H1 (cell line): ENCODE measurements at regions not wholly inside any gene's neighbourhood (a gene's known extent, or its start where the extent isn't known, plus 50 kb on each side); places are given as distances from the start of the nearest gene placed in this dataset.

ENCODE experiments used
- CTCF ChIA-PET: fragments of 300-600 bp; sonication (Branson Sonifier 250); formaldehyde crosslinking; loops from one replicate; lab custom pipeline; 2021; ENCODE audit not compliant: partially characterized antibody; lab: Charles Lee
- POLR2A ChIA-PET: fragments of 300-600 bp; sonication (Branson Sonifier 250); formaldehyde crosslinking; loops from one replicate; lab custom pipeline; 2021; ENCODE audit warnings: inconsistent platforms; ENCODE audit not compliant: partially characterized antibody; lab: Charles Lee
- DNase-seq, 2 experiments: peaks; one replicate each; pipeline versions ENCODE4 v3.0.0 to v3.0.0-alpha.2; 2010 to 2022; ENCODE audit warnings: low spot score in 2 of 2, low read depth in 1 of 2, mixed read lengths in 1 of 2
- FAIRE-seq: peaks from 2 replicates; lab custom pipeline; 2011; peaks lifted over from hg19 to GRCh38; lab: Jason Lieb, UNC
- H2AFZ ChIP-seq: 2 replicates; pipeline ENCODE4 v1.8.1; 2012; ENCODE audit warnings: low read length, inconsistent platforms
- H2AK5ac ChIP-seq: 2 replicates; pipeline ENCODE4 v1.6.1; 2013; ENCODE audit warnings: low read depth, low read length
- H2BK120ac ChIP-seq: replicated peaks from 2 replicates; pipeline ENCODE3; 2013; ENCODE audit warnings: low read depth, low read length, inconsistent platforms
- H2BK12ac ChIP-seq: 2 replicates; pipeline ENCODE4 v1.6.1; 2013; ENCODE audit warnings: low read depth, low read length
- H2BK15ac ChIP-seq: 2 replicates; pipeline ENCODE4 v1.6.1; 2013; ENCODE audit warnings: low read length
- H2BK20ac ChIP-seq: 2 replicates; pipeline ENCODE4 v1.6.1; 2013; ENCODE audit warnings: low read length
- H2BK5ac ChIP-seq: 2 replicates; pipeline ENCODE4 v1.6.1; 2013; ENCODE audit warnings: low read depth, low read length
- H3K14ac ChIP-seq: 2 replicates; pipeline ENCODE4 v1.6.1; 2013; ENCODE audit warnings: inconsistent platforms; ENCODE audit not compliant: insufficient read length
- H3K18ac ChIP-seq: 2 replicates; pipeline ENCODE4 v1.6.1; 2013; ENCODE audit warnings: low read length; ENCODE audit errors: extremely low read depth
- H3K23ac ChIP-seq: 2 replicates; pipeline ENCODE4 v1.6.1; 2013; ENCODE audit warnings: inconsistent platforms; ENCODE audit not compliant: insufficient read length
- H3K23me2 ChIP-seq: 2 replicates; pipeline ENCODE4 v1.6.1; 2013; ENCODE audit warnings: low read depth, low read length
- H3K27ac ChIP-seq: 2 replicates; pipeline ENCODE4 v1.6.1; 2011; ENCODE audit warnings: low read depth, low read length, inconsistent platforms
- H3K27me3 ChIP-seq, 4 experiments: replicated peaks in 1 of 4; 1 replicate in 1 of 4; 2 replicates in 3 of 4; pipeline versions ENCODE4 v1.6.1 to v1.8.1; 2011 to 2013; ENCODE audit warnings: low read length in 3 of 4, mild to moderate bottlenecking in 3 of 4, inconsistent platforms in 2 of 4, mixed read lengths in 2 of 4, moderate library complexity in 1 of 4; ENCODE audit not compliant: control insufficient read depth in 3 of 4, insufficient read depth in 3 of 4; ENCODE audit errors: extremely low read depth in 1 of 4
- H3K36me3 ChIP-seq, 4 experiments: 2 replicates each; pipeline versions ENCODE4 v1.6.1 to v1.8.1; 2011 to 2013; ENCODE audit warnings: mild to moderate bottlenecking in 4 of 4, low read length in 3 of 4, moderate library complexity in 2 of 4, control low read depth in 1 of 4, inconsistent platforms in 1 of 4; ENCODE audit not compliant: insufficient read depth in 4 of 4, control insufficient read depth in 2 of 4
- H3K4ac ChIP-seq: replicated peaks from 2 replicates; pipeline ENCODE3; 2013; ENCODE audit warnings: low read length, low read depth, mixed read lengths, inconsistent platforms; ENCODE audit not compliant: insufficient read length
- H3K4me1 ChIP-seq, 4 experiments: replicated peaks in 1 of 4; 1 replicate in 1 of 4; 2 replicates in 3 of 4; pipeline versions ENCODE4 v1.6.1 to v1.8.1; 2011 to 2013; ENCODE audit warnings: low read length in 3 of 4, inconsistent platforms in 2 of 4, mixed read lengths in 1 of 4; ENCODE audit not compliant: insufficient read depth in 4 of 4, control insufficient read depth in 3 of 4
- H3K4me2 ChIP-seq, 2 experiments: 2 replicates each; pipeline versions ENCODE4 v1.6.1 to v1.8.1; 2011 to 2013; ENCODE audit warnings: low read depth in 2 of 2, low read length in 2 of 2, control low read depth in 1 of 2, inconsistent platforms in 1 of 2, mild to moderate bottlenecking in 1 of 2; ENCODE audit not compliant: insufficient read depth in 1 of 2
- H3K4me3 ChIP-seq, 4 experiments: fragments of 200-600, 300-600 bp in 1 of 4; sonication (generic), shearing (Covaris generic), sonication (Bioruptor Twin) in 1 of 4; 2 replicates each; pipeline versions ENCODE4 v1.5.1 to v1.8.1; 2011 to 2016; ENCODE audit warnings: low read length in 4 of 4, low read depth in 3 of 4, control low read depth in 2 of 4, inconsistent platforms in 2 of 4, mild to moderate bottlenecking in 2 of 4, mixed read lengths in 1 of 4, moderate library complexity in 1 of 4; ENCODE audit not compliant: insufficient read depth in 2 of 4; ENCODE audit errors: extremely low read depth in 1 of 4
- H3K56ac ChIP-seq: replicated peaks from 2 replicates; pipeline ENCODE3; 2013; ENCODE audit warnings: low read depth, mild to moderate bottlenecking, mixed read lengths, low read length, inconsistent platforms; ENCODE audit not compliant: insufficient read length
- H3K79me1 ChIP-seq: 2 replicates; pipeline ENCODE4 v1.6.1; 2013; ENCODE audit warnings: low read depth, low read length, control low read depth
- H3K79me2 ChIP-seq, 2 experiments: 2 replicates each; pipeline versions ENCODE4 v1.6.1 to v1.8.1; 2012 to 2013; ENCODE audit warnings: low read length in 2 of 2, mild to moderate bottlenecking in 2 of 2, inconsistent platforms in 1 of 2; ENCODE audit not compliant: insufficient read depth in 2 of 2, control insufficient read depth in 1 of 2
- H3K9ac ChIP-seq, 4 experiments: replicated peaks in 1 of 4; 1 replicate in 1 of 4; 2 replicates in 3 of 4; pipeline versions ENCODE4 v1.6.1 to v1.8.1; 2011 to 2013; ENCODE audit warnings: low read depth in 3 of 4, low read length in 3 of 4, control low read depth in 2 of 4, mild to moderate bottlenecking in 2 of 4, moderate library complexity in 2 of 4, inconsistent platforms in 1 of 4; ENCODE audit errors: extremely low read depth in 1 of 4
- H3K9me3 ChIP-seq, 2 experiments: 2 replicates each; pipeline versions ENCODE4 v1.6.1 to v1.8.1; 2012 to 2013; ENCODE audit warnings: mild to moderate bottlenecking in 2 of 2, moderate library complexity in 2 of 2, control low read depth in 1 of 2, inconsistent platforms in 1 of 2, low read depth in 1 of 2, low read length in 1 of 2, mixed read lengths in 1 of 2; ENCODE audit not compliant: insufficient read depth in 2 of 2
- H4K20me1 ChIP-seq, 2 experiments: replicated peaks in 1 of 2; 2 replicates each; pipeline versions ENCODE3 to v1.8.1; 2011 to 2013; ENCODE audit warnings: inconsistent platforms in 2 of 2, low read length in 2 of 2, mild to moderate bottlenecking in 1 of 2; ENCODE audit not compliant: insufficient read depth in 2 of 2, control insufficient read depth in 1 of 2
- H4K5ac ChIP-seq: 2 replicates; pipeline ENCODE4 v1.6.1; 2013; ENCODE audit warnings: low read length, low read depth, mixed read lengths, inconsistent platforms; ENCODE audit not compliant: insufficient read length
- H4K8ac ChIP-seq: 2 replicates; pipeline ENCODE4 v1.8.0; 2013; ENCODE audit warnings: mild to moderate bottlenecking, moderate library complexity, low read length, inconsistent platforms; ENCODE audit not compliant: insufficient read depth; ENCODE audit errors: extremely low read depth
- H4K91ac ChIP-seq: replicated peaks from 2 replicates; pipeline ENCODE3; 2013; ENCODE audit warnings: low read length, mixed read lengths, inconsistent platforms; ENCODE audit not compliant: insufficient read length
- CREB1 ChIP-seq: IDR thresholded peaks from 2 replicates; pipeline ENCODE4 v1.6.1; 2012; ENCODE audit warnings: inconsistent platforms
- CTBP2 ChIP-seq: IDR thresholded peaks from 2 replicates; pipeline ENCODE4 v1.7.0; 2011; ENCODE audit warnings: borderline replicate concordance, mild to moderate bottlenecking, moderate library complexity, mixed read lengths, low read length; ENCODE audit not compliant: insufficient read depth, insufficient read length
- KDM1A ChIP-seq: fragments of 200-600, 300-600 bp; sonication (generic); IDR thresholded peaks from 2 replicates; pipeline ENCODE4 v1.7.1; 2016; ENCODE audit warnings: mild to moderate bottlenecking, low read length, borderline replicate concordance
- NRF1 ChIP-seq: IDR thresholded peaks from 2 replicates; pipeline ENCODE4 v1.6.1; 2011; ENCODE audit warnings: mild to moderate bottlenecking, low read depth, low read length, improper control_type of control experiment
- PHF8 ChIP-seq: fragments of 200-600 bp; sonication (generic); conservative IDR thresholded peaks from 2 replicates; pipeline ENCODE4 v1.7.1; 2012; ENCODE audit warnings: low read depth, mild to moderate bottlenecking, inconsistent platforms, low read length, moderate library complexity
- POU5F1 ChIP-seq: IDR thresholded peaks from 2 replicates; pipeline ENCODE4 v1.6.1; 2011; ENCODE audit warnings: low read depth, mild to moderate bottlenecking, low read length, moderate library complexity
- RBBP5 ChIP-seq: IDR thresholded peaks from 2 replicates; pipeline ENCODE4 v1.7.1; 2012; ENCODE audit warnings: low read depth, mild to moderate bottlenecking, inconsistent platforms, low read length, moderate library complexity, borderline replicate concordance
- RFX5 ChIP-seq: IDR thresholded peaks from 2 replicates; pipeline ENCODE4 v1.6.1; 2011; ENCODE audit warnings: low read depth, low read length, improper control_type of control experiment, borderline replicate concordance
- SAP30 ChIP-seq: fragments of 300-600 bp; sonication (generic); IDR thresholded peaks from 2 replicates; pipeline ENCODE4 v1.7.1; 2012; ENCODE audit warnings: low read length, moderate library complexity, mild to moderate bottlenecking, inconsistent platforms; ENCODE audit not compliant: insufficient read depth, insufficient replicate concordance
- TBP ChIP-seq: IDR thresholded peaks from 2 replicates; pipeline ENCODE4 v1.6.1; 2011; ENCODE audit warnings: low read depth, low read length, improper control_type of control experiment
- TCF12 ChIP-seq: IDR thresholded peaks from 2 replicates; pipeline ENCODE4 v1.6.1; 2011; ENCODE audit warnings: low read depth, mild to moderate bottlenecking, low read length
- WGBS, 2 experiments: shearing (Covaris generic) in 1 of 2; methylation state at CpG; one replicate each; pipeline versions ENCODE4 v1.1.6 to v1.1.7; 2013 to 2015; ENCODE audit warnings: low lambda C conversion rate in 2 of 2, mixed read lengths in 2 of 2, inconsistent platforms in 1 of 2, low coverage in 1 of 2, missing lambda C conversion rate in 1 of 2; ENCODE audit not compliant: insufficient replicate concordance in 2 of 2, insufficient coverage in 1 of 2, insufficient read length in 1 of 2; ENCODE audit errors: extremely low coverage in 1 of 2, missing lambda C conversion rate in 1 of 2; 5-methylcytosine and 5-hydroxymethylcytosine counted together
- TF ChIP-seq, protein P1 (sequence below), 3 experiments: IDR thresholded peaks; 1 replicate in 2 of 3; 2 replicates in 1 of 3; pipeline versions ENCODE4 v1.5.1 to v1.6.1; 2011; ENCODE audit warnings: low read length in 3 of 3, mild to moderate bottlenecking in 3 of 3, inconsistent platforms in 2 of 3, low read depth in 1 of 3, moderate library complexity in 1 of 3; ENCODE audit not compliant: insufficient read depth in 1 of 3; ENCODE audit errors: control extremely low read depth in 1 of 3

DNA sequence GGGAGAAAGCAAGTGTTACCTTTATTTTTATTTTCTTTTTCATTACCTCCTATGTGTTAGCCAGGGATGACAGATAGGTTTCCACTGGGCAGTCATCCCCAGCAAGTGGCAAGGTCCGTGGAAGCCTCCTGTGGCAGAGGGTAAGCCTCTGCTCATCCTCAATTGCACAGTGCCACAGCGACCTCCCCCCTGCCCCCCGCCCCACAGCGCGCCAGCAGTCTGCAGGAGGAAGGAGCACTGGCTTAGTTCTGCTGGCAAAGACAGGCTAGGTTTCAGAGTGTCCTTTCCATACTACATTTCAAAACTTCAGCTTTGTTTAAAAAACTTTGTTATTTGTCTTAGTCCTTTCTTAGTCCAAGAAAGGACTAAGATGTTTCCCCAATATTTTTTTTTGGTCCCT is 194.7 kb downstream of the EXOC5 start:
- no peak overlapping the region for H3K9ac ChIP-seq
- H3K9me3 ChIP-seq = no peaks in the 10 kb centered on the region
- POLR2A ChIA-PET = no interaction called here
- H3K4ac ChIP-seq = no peak overlapping the region
- H2BK20ac ChIP-seq = no peak overlapping the region
- no peak overlapping the region for H2BK5ac ChIP-seq
- 76% methylated on average over 5 of the region's 5 CpGs; no CpG with 5 or more reads in 1 of the 2 experiments for WGBS, 2 experiments
- H2AK5ac ChIP-seq = no peak overlapping the region
- H4K20me1 ChIP-seq = no peaks in the 10 kb centered on the region
- no peak overlapping the region for H2BK120ac ChIP-seq
- H3K23ac ChIP-seq = no peak overlapping the region
- no peak overlapping the region for H4K5ac ChIP-seq
- CTCF ChIA-PET = interaction anchor here (0.6 to 1.6 kb wide), 2 partner anchors 12 to 350 kb away, joined by 3 to 4 read pairs; no protein-coding TSS in a partner anchor
- no peak overlapping the region for H3K4me3 ChIP-seq
- no peak overlapping the region for H4K91ac ChIP-seq
- H3K79me2 ChIP-seq = no peaks in the 10 kb centered on the region
- no peak overlapping the region for H3K4me2 ChIP-seq
- no peak overlapping the region for H2AFZ ChIP-seq
- H3K14ac ChIP-seq = no peak overlapping the region
- H2BK12ac ChIP-seq = no peak overlapping the region
- no peaks in the 10 kb centered on the region; the same call in 1 of the 2 replicates for H3K79me1 ChIP-seq
- H3K36me3 ChIP-seq = no peaks in the 10 kb centered on the region
- peaks cover 0 to 4% (median 1%) of the 10 kb centered on the region in 4 experiments; a peak in 1 of 7 replicates for H3K4me1 ChIP-seq
- H2BK15ac ChIP-seq = no peak overlapping the region
- no peak overlapping the region for H3K18ac ChIP-seq
- no peak overlapping the region for H3K56ac ChIP-seq
- no peaks in the 10 kb centered on the region; the same call in 1 of the 2 replicates for H3K23me2 ChIP-seq
- no peak overlapping the region for H3K27ac ChIP-seq
- no peaks in the 10 kb centered on the region; a peak in 2 of 7 replicates for H3K27me3 ChIP-seq
- no peak overlapping the region for H4K8ac ChIP-seq
- DNase-seq (no peak), FAIRE-seq (no peak)
- no peak for TF ChIP-seq SAP30
- no peak for TF ChIP-seq POU5F1
- TF ChIP-seq KDM1A = no peak
- TF ChIP-seq PHF8 = no peak
- no peak for TF ChIP-seq CTBP2
- no peak for TF ChIP-seq TBP
- TF ChIP-seq, protein P1, sequence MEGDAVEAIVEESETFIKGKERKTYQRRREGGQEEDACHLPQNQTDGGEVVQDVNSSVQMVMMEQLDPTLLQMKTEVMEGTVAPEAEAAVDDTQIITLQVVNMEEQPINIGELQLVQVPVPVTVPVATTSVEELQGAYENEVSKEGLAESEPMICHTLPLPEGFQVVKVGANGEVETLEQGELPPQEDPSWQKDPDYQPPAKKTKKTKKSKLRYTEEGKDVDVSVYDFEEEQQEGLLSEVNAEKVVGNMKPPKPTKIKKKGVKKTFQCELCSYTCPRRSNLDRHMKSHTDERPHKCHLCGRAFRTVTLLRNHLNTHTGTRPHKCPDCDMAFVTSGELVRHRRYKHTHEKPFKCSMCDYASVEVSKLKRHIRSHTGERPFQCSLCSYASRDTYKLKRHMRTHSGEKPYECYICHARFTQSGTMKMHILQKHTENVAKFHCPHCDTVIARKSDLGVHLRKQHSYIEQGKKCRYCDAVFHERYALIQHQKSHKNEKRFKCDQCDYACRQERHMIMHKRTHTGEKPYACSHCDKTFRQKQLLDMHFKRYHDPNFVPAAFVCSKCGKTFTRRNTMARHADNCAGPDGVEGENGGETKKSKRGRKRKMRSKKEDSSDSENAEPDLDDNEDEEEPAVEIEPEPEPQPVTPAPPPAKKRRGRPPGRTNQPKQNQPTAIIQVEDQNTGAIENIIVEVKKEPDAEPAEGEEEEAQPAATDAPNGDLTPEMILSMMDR (IDR thresholded peaks at IDR 0.05; ENCODE audit: control extremely low read depth in 1 of 3, insufficient read depth in 1 of 3, low read depth in 1 of 3, low read length in 3 of 3) = no peak
- no peak for TF ChIP-seq TCF12
- TF ChIP-seq RFX5 = no peak
- no peak for TF ChIP-seq RBBP5
- no peak for TF ChIP-seq NRF1
- no peak for TF ChIP-seq CREB1
